ENCODE measurements at regions not wholly inside any gene's neighbourhood (a gene's known extent, or its start where the extent isn't known, plus 50 kb on each side); places are given as distances from the start of the nearest gene placed in this dataset.
"Not testable (repeated sequence)": the region's sequence is repeated elsewhere in the genome, so short reads cannot be mapped to it uniquely, and the experiment has no call there.

DNA sequence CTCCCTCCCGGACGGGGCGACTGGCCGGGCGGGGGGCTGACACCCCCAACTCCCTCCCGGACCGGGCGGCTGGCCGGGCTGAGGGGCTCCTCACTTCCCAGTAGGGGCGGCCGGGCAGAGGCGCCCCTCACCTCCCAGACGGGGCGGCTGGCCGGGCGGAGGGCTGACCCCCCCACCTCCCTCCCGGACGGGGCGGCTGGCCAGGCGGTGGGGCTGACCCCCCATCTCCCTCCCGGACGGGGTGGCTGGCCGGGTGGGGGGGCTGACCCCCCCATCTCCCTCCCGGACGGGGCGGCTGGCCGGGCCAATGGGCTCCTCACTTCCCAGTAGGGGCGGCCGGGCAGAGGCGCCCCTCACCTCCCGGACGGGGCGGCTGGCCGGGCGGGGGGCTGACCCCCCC is 502.0 kb upstream of the ALG10B start:
- H3K9me3 ChIP-seq (ENCODE audit: low read depth, low read length, poor library complexity, severe bottlenecking): peaks cover 38% of the 10 kb centered on the region
- H3K36me3 ChIP-seq (ENCODE audit: insufficient read depth, low read length, poor library complexity, severe bottlenecking); BruUV-seq (replicated peaks); CTCF ChIA-PET; H3K4me1 ChIP-seq (ENCODE audit: insufficient read depth, low read length, poor library complexity, severe bottlenecking); DNase-seq (ENCODE audit: low spot score); H3K27ac ChIP-seq (ENCODE audit: low read depth, low read length, poor library complexity, severe bottlenecking); H3K27me3 ChIP-seq (replicated peaks; ENCODE audit: insufficient read depth, low read depth, low read length, poor library complexity); POLR2A ChIA-PET (ENCODE audit: low non-redundant PET); H3K4me3 ChIP-seq (ENCODE audit: low read depth, low read length, poor library complexity, severe bottlenecking): not testable (repeated sequence)
- intact Hi-C loops (cut with micrococcal nuclease; ENCODE audit: unreplicated experiment): loop anchor here (10.0 kb wide), 1 partner anchor 180 kb away; no protein-coding TSS in a partner anchor
